ENCODE measurements at regions not wholly inside any gene's neighbourhood (a gene's known extent, or its start where the extent isn't known, plus 50 kb on each side); places are given as distances from the start of the nearest gene placed in this dataset.

DNA sequence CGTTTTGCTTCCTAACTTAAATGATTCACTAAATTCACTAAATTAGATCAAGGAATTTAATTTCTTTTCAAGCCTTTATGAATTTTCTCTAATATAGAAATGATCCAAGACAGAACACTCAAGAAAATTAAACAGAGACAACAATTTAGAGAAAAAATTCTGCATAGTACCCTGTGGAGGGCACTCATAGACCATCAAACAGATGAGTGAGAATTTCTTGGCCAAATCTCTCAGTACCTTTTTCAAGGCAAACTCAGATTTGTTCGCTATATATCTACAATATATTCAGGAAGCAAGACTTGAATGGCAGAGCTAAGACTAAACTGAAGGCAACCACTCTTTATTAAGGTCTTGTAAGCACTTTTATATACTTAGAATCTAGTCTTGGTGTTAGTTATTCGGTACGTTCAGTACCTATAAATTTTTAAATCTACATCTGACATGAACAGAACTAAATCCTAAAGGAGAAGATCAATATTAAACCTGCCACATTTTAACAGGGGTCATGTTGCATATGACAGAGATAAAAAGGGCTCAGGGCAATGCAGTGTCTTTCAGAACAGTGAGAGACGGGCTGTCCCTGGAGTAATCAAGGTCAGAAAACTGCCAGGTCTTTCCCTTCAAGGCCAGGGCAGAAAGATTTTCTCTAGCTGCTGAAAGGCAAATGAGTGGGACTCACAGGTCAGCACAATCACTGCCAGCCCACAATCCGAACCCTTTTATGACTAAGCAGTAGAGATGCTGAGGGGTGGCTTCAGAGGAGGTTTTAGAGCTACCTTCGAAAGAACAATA lies 118.8 kb upstream of the TMPRSS15 start:
- Histone ChIP-seq H3K9me3 (ENCODE audit: insufficient read depth, low read depth, low read length) (no peaks in the 10 kb centered on the region), H3K79me2 (ENCODE audit: insufficient read depth, low read length) (no peaks in the 10 kb centered on the region), H3K9ac (ENCODE audit: low read length) (no peak overlapping the region), H2AFZ (ENCODE audit: low read depth, low read length) (no peak overlapping the region), H4K20me1 (ENCODE audit: insufficient read depth, low read length) (no peaks in the 10 kb centered on the region), H3K4me1 (ENCODE audit: insufficient read depth, low read length) (peaks cover 5% of the 10 kb centered on the region), H3K4me3 (ENCODE audit: insufficient read depth, low read depth, low read length) (no peak overlapping the region), H3K36me3 (ENCODE audit: insufficient read depth, low read length) (no peaks in the 10 kb centered on the region), H3K4me2 (ENCODE audit: low read length) (peak overlapping the region; percentile 10), H3K27me3 (ENCODE audit: insufficient read depth, low read length) (no peaks in the 10 kb centered on the region), H3K27ac (ENCODE audit: low read depth, low read length) (no peak overlapping the region)
- Mint-ChIP-seq H3K27me3 (ENCODE audit: low read depth, unreplicated experiment) (no peaks in the 10 kb centered on the region), H3K9me3 (ENCODE audit: unreplicated experiment) (no peaks in the 10 kb centered on the region), H3K4me3 (ENCODE audit: unreplicated experiment) (no peak overlapping the region), H3K27ac (ENCODE audit: unreplicated experiment) (peak overlapping the region; percentile 18), H3K36me3 (ENCODE audit: low read depth, unreplicated experiment) (no peaks in the 10 kb centered on the region), H3K4me1 (ENCODE audit: low read depth, unreplicated experiment) (peaks cover 13% of the 10 kb centered on the region)
- TF ChIP-seq, protein P1, sequence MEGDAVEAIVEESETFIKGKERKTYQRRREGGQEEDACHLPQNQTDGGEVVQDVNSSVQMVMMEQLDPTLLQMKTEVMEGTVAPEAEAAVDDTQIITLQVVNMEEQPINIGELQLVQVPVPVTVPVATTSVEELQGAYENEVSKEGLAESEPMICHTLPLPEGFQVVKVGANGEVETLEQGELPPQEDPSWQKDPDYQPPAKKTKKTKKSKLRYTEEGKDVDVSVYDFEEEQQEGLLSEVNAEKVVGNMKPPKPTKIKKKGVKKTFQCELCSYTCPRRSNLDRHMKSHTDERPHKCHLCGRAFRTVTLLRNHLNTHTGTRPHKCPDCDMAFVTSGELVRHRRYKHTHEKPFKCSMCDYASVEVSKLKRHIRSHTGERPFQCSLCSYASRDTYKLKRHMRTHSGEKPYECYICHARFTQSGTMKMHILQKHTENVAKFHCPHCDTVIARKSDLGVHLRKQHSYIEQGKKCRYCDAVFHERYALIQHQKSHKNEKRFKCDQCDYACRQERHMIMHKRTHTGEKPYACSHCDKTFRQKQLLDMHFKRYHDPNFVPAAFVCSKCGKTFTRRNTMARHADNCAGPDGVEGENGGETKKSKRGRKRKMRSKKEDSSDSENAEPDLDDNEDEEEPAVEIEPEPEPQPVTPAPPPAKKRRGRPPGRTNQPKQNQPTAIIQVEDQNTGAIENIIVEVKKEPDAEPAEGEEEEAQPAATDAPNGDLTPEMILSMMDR (IDR thresholded peaks at IDR 0.05; ENCODE audit: insufficient read depth, low read depth, low read length): peak; percentile 47
- no peak for TF ChIP-seq EZH2 (IDR thresholded peaks at IDR 0.05; ENCODE audit: insufficient read depth, low read length)
- DNase-seq (ENCODE audit: low read depth) (peak; percentile 8), FAIRE-seq (no peak)

DNA sequence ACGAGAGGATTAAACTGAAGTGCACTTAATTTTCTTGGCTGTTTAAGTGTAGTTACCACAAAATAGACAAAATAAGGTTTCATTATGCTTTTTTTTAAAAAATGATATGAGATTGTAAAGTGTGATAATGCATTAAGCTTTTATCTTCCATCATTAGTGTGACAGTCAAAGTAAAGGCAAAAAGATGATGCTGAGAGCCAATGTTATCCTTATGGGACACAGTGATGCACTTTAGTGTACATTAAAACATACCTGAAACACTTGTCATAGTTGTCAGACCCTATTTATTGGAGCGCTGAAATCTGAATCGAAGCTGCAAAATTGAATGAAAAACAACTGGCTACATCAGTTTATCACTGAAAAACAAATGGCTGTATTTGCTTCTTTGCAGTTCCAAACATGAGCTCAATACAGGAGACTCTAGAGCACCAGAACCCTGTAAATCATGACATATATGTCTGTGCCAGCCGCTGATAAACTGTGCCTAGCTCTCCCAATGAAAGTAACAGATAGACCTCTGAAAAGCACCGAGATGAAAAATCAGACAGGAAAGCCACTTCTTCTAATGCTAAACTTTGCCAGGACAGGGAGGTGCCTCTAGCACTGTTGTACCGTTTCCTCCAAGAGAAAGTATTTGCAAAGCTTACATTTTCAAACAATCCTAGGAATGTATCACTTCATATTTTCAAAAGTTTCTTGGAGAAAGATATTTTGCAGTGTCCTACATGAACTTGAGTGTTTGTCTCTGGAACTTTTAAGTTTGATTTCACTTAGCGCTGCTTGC lies 120.7 kb upstream of the TMPRSS15 start:
- H3K27ac Mint-ChIP-seq (ENCODE audit: unreplicated experiment): no peak overlapping the region
- no peaks in the 10 kb centered on the region for H3K27me3 Mint-ChIP-seq (ENCODE audit: low read depth, unreplicated experiment)
- Histone ChIP-seq H3K4me1 (ENCODE audit: insufficient read depth, low read length) (peaks cover 9% of the 10 kb centered on the region), H3K4me3 (ENCODE audit: insufficient read depth, low read depth, low read length) (no peak overlapping the region), H3K27me3 (ENCODE audit: insufficient read depth, low read length) (no peaks in the 10 kb centered on the region), H3K4me2 (ENCODE audit: low read length) (no peak overlapping the region), H3K36me3 (ENCODE audit: insufficient read depth, low read length) (no peaks in the 10 kb centered on the region), H4K20me1 (ENCODE audit: insufficient read depth, low read length) (no peaks in the 10 kb centered on the region), H2AFZ (ENCODE audit: low read depth, low read length) (no peak overlapping the region), H3K9ac (ENCODE audit: low read length) (no peak overlapping the region), H3K27ac (ENCODE audit: low read depth, low read length) (no peak overlapping the region), H3K9me3 (ENCODE audit: insufficient read depth, low read depth, low read length) (no peaks in the 10 kb centered on the region), H3K79me2 (ENCODE audit: insufficient read depth, low read length) (no peaks in the 10 kb centered on the region)
- H3K4me3 Mint-ChIP-seq (ENCODE audit: unreplicated experiment): no peak overlapping the region
- H3K36me3 Mint-ChIP-seq (ENCODE audit: low read depth, unreplicated experiment): no peaks in the 10 kb centered on the region
- no peak for DNase-seq (ENCODE audit: low read depth)
- no peaks in the 10 kb centered on the region for H3K9me3 Mint-ChIP-seq (ENCODE audit: unreplicated experiment)
- FAIRE-seq: no peak
- no peak for TF ChIP-seq EZH2 (IDR thresholded peaks at IDR 0.05; ENCODE audit: insufficient read depth, low read length)
- TF ChIP-seq, protein P1 (IDR thresholded peaks at IDR 0.05; ENCODE audit: insufficient read depth, low read depth, low read length): no peak
- H3K4me1 Mint-ChIP-seq (ENCODE audit: low read depth, unreplicated experiment): peaks cover 22% of the 10 kb centered on the region

Data from astrocyte (in vitro differentiated cells and primary cell).